ENCODE measurements at regions not wholly inside any gene's neighbourhood (a gene's known extent, or its start where the extent isn't known, plus 50 kb on each side); places are given as distances from the start of the nearest gene placed in this dataset.
"Not testable (repeated sequence)": the region's sequence is repeated elsewhere in the genome, so short reads cannot be mapped to it uniquely, and the experiment has no call there.

DNA sequence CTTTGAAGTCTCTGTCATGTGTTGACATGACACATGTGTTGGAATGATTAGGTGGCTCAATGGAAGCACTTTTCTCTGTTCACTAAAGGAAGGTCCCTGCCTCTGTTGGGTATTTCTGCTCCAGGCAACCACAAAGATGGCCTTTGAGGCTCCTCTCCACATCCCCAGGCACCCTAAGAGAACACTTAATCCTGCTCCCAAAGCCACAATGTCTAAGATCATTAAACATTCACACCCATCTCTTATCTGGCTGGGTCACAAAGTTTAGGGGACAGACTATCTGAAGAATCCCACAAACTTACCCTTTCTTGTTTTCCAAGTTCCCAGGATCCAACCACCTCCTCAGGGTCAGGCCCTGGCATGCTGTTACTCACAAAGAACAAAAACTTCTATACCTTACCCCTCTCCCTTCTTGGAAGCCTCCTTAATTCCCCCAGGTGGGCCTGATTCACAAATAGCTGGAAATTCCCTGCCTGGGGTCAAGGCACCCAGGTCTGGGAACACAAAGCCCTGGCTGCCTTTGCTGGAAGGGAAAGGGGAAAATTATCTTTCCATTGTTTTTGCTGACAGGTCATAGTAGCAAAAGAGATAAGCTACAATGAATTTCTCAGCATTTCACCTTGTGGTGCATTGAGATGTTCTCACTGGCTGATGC, 333.7 kb downstream of the PCNX1 start:
- no peak for DNase-seq

DNA sequence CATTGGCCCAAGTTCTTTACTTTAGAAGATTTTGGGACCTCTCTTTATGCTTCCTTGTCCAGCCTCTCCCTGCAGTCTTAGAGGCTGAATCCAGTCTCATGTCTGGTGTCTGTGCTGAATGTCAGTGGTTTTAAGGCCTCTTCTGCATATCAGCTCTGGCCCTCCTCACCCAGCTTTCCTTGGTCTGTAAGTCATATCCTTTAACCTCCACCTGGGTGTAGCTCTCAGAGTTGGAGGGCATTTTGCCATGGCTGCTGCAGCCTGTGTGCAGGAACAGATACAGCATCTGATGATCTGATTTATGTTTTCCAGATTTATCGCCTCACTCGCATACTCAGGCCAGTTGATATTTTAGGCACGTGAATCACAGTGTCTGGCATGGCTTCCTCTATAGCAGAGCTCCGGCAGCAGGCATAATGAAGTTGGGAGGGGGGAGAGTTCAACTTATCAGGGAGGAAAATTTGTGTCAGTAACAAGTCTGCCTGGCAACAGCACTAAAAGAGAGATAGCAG, 335.0 kb downstream of the PCNX1 start:
- no peak for DNase-seq

DNA sequence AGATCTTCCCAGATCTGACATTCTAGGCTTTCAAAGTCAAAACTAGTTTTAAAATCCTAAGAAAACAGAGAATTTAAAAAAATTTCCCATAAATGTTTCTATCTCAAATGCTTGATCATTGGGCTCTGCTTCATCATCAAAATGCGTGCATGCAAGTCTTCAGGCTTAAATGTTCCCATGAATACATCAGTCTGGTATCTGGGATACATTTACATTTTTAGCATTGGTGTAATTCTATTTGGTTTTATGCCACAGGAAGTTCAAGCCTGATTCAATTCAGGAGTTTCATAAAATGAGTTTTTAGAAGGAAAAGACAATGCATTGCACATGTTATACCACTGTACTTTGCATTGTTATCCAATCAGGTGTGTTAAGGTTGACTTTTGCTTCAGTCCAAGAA, 336.4 kb downstream of the PCNX1 start:
- no peak for DNase-seq

DNA sequence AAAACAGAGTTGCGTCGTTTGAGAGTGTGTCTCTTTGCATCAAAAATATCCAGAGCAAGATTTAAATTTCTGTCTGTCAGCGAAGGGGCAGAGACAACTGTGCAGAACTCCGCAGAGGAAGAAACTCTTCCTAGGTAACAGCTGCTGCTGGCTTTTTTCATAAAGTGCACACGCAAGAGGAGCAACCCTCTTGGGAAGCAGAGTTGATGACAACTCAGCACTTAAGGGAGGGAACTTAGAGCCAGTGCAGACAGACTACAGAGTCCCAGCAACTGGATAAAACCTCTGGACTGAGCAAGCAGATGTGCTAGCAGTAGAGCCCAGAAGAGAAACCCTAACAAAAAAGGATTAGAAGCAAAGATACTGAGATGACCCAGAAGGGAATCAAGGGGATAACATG, 337.1 kb downstream of the PCNX1 start:
- no peak for DNase-seq

DNA sequence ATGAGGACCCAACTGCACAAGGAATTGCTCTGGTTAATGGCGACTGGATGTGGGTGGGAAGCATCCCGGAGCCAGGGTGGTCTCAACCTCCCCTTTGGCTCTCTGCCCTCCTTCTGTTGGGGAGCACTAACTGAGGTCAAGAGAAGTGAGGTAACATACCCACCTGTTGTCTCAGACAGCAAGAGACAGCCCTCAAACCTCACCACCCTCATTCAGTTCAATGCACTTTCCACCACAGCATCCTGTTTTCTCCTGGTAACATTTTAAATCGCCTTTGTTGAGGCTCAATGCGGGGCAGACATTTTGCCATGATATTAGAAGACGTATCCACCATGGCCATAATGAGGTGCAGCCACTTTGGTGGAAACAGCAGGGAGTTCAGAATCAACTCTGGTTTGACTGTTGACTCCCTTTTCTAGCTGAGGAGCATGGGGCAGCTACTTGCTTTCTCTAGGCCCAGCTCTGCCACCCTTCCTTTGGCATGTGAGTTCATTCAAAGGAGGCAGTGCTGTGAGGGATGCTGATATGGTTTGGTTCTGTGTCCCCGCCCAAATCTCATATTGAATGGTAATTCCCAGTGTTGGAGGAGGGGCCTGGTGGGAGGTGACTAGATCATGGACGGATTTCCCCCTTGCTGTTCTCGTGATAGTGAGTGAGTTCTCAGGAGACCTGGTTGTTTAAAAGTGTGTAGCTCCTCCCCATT, 338.6 kb downstream of the PCNX1 start:
- no peak for DNase-seq

DNA sequence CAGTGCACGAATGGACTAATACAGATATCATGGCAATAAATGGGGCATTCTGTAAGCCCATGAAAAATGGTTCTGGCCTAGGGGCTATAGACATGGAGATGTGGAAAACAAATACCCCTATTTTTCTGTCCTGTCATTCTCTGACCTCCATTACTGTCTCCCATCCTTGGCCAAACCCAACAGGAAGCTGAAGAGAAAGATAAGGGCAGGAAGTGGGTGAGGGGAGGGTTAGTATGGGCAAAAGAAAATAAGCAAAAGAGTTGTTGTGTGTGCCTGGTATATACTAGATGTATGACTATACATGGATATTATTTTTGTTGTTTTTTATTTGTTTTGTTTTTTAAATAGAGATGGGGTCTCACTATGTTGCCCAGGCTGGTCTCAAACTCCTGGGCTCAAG, 339.3 kb downstream of the PCNX1 start:
- DNase-seq, result no peak

DNA sequence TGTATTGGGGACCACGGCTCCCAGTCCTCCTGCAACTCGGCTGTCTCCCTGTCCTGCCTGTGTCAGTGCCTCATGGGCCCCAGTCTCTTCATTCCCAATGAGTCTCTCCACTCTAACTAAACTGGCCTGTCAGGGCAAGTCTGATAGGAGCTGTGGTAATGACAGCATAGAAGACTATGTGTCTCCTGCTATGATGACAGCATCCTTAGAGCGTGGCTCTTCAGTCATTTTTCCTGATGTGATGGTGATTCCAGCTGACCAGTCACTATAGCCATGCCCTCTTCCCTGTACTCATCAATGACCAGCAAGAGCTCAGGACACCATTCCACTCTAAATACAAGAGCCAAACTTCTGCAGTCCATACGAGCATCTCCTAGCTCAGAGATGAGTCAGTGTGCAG, 339.8 kb downstream of the PCNX1 start:
- no peak for DNase-seq

DNA sequence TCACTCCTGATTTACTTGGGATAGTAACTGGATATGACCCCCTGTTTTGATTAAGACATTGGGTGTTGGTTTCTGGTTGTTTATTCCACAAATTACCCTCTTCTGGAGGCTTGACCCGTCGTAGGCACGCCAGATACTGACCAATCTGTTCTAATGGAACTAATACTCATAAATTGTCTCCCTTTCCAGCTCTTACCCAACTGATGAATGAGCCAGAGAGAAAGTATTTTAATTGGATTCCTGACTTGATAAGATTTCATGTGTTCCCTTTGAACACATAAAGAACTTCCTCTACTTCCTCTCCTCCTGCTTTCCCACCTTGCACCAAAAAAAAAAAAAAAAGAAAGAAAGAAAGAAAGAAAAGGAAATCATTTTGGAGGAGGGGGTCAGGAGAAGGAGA, 340.9 kb downstream of the PCNX1 start:
- no peak for DNase-seq

DNA sequence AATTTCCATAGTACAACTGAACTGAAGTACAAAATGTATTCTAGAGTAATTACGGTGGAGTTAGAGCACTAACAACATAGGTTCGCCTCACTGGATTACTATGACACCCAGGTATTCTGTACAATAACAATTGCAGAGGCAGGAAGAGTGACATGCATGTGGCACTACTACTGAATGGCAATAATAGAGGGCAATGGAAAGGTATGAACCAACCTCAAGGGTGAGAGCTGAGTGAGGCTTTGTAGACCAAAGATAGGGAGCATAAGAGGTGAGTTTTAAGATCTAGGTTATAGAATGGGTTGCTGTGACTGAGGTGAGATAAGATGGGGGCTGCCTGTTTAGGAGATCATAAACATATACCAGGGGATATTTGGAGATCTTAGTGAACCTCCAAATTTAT, 343.1 kb downstream of the PCNX1 start:
- no peak for DNase-seq

DNA sequence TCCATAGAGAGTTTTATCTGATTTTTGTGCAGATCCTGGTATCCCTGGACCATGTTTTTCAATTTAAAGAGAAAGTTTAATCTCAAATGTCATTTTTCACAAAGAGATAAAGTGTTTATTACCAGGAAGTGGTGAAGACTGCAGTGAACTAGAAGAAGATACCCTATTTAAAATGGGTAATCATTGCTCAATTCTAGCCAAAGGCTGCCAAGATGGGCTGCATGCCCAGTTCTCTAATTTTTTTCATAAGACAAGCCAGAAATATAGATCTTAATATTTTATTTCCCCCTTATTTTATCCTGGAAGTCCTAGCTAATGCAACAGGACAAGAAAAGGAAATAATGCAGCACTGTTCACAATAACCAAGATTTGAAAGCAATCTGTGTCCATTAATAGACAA, 343.5 kb downstream of the PCNX1 start:
- no peak for DNase-seq

DNA sequence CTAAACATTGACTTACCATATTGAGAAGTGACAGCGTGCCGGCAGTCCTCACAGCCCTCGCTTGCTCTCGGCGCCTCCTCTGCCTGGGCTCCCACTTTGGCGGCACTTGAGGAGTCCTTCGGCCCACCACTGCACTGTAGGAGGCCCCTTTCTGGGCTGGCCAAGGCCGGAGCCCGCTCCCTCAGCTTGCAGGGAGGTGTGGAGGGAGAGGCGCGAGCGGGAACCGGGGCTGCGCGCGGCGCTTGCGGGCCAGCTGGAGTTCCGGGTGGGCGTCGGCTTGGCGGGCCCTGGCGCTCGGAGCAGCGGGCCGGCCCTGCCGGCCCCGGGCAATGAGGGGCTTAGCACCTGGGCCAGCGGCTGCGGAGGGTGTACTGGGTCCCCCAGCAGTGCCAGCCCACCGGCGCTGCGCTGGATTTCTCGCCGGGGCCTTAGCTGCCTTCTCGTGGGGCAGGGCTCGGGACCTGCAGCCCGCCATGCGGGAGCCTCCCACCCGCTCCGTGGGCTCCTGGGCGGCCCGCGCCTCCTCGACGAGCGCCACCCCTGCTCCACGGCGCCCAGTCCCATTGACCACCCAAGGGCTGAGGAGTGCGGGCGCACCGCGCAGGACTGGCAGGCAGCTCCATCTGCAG, 346.9 kb downstream of the PCNX1 start:
- not testable (repeated sequence) for DNase-seq

DNA sequence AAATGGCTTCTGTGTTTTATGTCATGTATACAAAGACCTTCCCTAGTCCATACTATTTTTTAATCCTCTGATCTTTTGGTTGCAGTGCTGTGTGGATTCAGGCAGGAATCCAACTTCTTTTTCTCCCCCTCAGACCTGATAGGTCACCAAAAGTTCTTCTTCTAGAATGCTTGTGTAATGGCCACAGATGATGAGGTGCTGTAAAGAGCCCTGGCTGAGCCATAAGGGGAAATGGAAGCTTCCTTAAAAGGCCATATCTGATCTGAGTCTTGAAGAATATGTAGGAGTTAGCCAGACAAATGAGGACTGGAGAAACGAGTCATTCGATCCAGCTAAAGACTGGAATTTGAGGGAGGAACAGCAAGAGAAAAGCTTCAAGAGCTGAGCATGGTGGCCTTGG, 353.9 kb downstream of the PCNX1 start:
- no peak for DNase-seq

DNA sequence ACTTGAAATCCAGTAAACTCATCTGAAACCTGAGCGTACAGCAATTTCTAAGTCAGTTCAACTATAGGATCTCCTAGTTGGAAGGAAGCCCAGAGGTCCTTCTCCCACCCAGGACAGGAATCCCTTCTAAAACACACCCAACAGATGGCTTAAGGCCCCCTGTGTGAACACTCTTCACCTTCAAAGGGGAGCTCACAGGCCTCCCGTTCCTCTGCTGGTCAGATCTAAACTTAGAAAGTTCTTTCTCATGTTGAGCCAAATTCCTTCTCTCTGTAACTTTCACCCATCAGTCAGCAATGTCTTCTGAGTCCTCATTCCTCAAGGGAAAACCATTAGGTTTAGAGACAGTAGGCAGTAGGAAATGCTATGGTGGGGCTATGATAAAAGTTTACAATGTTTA, 355.2 kb downstream of the PCNX1 start:
- no peak for DNase-seq

DNA sequence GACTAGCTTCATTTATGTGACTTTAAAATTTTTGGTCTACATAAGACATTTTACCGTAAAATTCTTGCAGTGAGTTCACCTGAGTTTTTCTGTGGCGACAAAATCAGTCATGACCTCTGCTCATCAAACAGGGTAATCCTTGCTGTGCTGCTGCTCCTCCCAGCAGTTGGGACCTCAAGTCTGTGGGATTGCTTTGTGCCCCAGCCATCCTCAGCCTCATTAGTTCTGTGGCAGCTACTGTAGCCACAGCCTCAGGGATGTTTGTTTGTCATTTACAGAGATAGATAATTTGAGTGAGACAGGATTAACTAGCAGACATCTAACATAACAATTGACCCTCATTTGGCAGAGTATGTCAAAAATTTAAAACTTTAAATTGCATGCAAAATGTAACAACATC, 357.0 kb downstream of the PCNX1 start:
- no peak for DNase-seq

DNA sequence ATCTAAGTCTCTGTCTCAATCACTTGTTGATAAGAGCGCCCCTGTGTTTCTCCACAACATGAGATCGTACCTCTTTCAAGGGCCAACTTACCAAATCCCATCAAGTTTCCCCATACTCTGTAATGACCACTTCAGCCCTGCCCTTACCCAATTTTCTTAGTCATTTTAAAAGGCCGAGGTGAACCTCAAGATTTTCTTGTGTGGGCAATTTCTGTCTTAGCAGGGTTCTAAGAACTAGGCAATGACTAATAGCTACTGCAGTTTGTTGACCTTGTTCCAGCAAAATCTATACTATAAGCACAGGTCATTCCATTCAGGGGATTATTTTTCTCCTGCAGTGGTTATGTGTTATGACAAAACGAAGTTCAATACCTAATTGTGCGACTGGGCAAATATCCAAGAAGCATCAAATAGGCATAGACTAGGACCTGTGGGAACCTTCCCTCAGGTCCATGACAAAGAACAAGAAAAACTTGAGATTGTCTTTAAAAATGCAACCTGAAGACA, 359.8 kb downstream of the PCNX1 start:
- DNase-seq, result no peak

DNA sequence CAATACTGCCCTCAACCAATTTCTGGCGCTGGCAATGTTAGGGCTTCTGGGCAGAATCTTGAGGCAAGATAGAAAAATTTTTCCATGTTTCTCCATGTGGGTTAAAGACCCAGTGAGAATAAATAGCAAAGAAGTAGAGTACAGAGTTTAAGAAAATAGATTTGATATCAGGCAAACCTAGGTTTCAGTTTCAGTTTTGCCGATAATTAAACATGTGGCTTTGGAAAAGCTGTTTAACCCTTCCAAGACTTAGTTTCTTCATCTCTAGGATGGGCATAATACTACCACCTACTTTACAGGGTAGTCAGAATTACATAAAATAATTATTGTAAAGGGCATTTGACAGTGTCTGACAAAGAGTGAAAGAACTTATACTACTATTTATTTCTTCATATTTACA, 360.4 kb downstream of the PCNX1 start:
- DNase-seq, result no peak

DNA sequence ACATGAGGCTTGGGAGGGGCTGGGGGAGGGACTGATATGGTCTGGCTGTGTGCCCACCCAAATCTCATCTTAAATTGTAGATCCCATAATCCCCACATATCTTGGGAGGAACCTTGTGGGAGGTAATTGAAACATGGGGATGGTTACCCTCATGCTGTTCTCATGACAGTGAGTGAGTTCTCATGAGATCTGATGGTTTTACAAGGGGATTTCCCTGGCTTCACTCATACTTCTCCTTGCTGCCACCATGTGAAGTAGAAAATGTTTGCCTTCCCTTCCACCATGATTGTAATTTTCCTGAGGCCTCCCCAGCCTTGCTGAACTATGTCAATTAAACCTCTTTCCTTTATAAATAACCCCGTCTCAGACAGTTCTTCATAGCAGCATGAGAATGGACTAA, 362.9 kb downstream of the PCNX1 start:
- DNase-seq, result no peak

DNA sequence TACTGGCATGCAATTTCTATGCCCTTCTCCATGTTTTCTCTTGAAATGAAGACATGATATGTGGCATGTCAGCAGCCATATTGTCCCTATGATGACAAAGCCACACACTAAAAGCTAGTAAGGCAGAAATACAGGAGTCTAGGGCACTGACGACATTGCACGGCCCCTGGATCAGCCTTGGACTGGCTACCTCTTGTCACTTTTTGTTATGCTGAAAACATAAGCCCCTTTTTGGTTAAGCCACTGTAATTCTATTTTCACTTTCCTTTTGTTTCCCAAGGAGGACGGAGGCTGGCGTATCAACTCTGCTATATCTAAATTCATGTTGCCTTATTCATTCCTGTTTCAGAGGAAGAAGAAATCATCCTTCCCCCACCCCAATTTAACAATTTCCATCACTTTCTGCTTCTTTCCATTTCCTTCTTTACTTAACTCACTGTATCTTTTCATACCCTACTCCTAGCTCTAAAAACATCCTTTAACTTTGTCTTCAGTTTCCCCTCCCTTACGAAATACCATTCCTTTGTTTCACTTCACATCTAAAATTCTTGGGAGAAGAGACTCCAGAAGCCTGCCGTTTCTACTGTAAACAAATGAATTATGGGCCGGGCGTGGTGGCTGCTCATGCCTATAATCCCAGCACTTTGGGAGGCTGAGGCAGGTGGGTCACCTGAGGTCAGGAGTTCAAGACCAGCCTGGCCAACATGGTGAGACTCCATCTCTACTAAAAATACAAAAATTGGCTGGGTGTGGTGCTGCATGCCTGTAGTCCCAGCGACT, 364.1 kb downstream of the PCNX1 start:
- DNase-seq, result no peak

DNA sequence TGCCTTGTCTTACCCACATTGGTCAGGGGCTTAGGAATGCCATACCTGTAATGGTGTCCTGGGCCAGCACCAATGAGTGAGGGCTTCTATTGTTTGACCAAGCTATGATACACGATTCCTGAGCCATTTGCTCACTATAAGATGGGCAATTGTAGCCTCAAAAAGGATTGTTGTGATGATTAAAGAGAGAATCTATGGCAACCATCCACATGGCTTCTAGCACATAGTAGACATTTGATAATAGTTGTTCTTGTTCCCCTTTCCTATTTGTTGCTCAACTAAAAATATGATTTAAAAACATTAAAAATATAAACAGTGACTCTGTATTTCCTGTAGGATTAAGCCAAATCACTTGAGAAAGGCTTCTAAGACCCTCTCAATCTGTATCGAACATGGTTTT, 366.1 kb downstream of the PCNX1 start:
- no peak for DNase-seq

DNA sequence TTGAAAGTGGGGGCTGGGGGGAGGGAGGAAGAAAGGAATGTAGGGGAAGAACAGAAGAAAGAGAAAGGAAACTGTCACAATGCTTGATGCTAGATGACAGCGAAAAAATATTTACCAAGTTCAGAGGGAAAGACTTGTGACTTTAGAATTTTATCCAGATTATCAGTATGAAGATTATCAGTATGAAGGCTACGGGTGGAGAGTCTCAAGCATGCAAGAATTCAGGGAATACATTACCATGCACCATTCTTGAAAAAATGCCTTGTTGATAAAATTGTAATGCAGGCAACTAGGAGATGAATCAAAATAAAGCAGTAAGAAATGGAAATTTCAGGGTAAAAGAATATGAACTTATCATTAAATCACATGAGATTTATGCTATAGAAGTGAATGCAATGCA, 376.8 kb downstream of the PCNX1 start:
- no peak for DNase-seq

DNA sequence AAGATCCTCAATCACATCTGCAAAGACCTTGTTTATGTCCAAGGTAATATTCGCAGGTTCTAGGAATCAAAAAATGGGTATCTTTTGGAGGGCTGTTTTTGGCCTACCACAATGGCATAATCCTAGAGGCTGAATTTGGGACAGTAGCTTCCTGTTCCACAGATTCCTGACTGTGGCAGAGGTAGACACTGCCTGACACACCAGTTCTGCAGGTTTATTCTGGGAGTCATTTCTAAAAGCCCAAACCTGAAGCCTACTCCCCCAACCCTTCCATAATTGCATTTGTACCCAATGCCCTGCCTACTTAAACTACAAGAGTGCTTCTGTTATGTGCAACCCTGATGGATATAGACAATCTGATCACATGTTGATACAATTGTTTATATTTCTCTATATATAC, 378.9 kb downstream of the PCNX1 start:
- no peak for DNase-seq

DNA sequence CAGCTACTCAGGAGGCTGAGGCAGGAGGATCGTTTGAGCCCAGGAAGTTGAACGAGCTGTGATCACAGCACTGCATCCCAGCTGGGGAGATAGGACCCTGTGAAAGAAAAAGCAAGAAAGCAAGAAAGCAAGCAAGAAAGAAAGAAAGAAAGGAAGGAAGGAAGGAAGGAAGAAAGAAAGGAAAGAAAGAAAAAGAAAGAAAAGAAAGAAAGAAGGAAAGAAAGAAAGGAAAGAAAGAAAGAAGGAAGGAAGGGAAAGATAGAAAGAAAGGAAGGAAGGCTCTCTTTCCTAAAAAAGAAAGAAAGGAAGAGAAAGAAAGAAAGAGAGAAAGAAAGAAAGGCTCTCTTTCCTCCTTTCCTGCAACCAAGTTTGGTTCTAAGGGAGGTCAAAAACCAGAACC, 380.3 kb downstream of the PCNX1 start:
- no peak for DNase-seq

DNA sequence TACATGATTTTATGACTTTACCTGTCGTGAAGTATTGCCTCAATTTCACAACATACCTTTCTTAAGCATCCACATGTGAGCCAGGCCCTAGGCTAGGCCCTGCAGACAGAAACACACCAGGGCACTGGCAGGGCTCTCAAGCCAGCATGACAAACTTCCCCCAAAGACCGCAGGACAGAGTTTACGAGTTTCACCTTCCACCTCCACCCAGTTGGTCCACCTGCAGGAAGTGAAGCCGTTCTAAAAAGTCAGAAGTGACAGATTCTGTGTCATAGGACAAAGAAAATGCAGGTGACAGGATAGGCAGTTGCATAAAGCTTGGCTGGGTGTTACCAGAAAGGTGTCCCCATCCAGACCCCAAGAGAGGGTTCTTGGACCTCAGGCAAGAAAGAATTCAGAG, 382.3 kb downstream of the PCNX1 start:
- no peak for DNase-seq
